HG03575 (cell line): ENCODE measurements at regions not wholly inside any gene's neighbourhood (a gene's known extent, or its start where the extent isn't known, plus 50 kb on each side); places are given as distances from the start of the nearest gene placed in this dataset.

Experiments used
- ATAC-seq: cut with Tn5 transposase; IDR thresholded peaks from one replicate; pipeline ENCODE4 v1.9.1; 2021; ENCODE audit not compliant: unreplicated experiment, insufficient number of reproducible peaks, low FRiP score; ENCODE audit errors: extremely low read depth

GRCh38 chr1:199308349-199308846 is 669.6 kb downstream of the PTPRC start:
- no peak for ATAC-seq

- no peak for ATAC-seq
Observed at GRCh38 chr1:199310708-199311107, 671.9 kb downstream of the PTPRC start.

GRCh38 chr1:199311478-199312262 is 672.8 kb downstream of the PTPRC start:
- ATAC-seq = no peak

- ATAC-seq = no peak
Observed at GRCh38 chr1:199312626-199313025, 673.8 kb downstream of the PTPRC start.

GRCh38 chr1:199313444-199313843 is 674.6 kb downstream of the PTPRC start:
- no peak for ATAC-seq

GRCh38 chr1:199319341-199319740 is 680.5 kb downstream of the PTPRC start:
- no peak for ATAC-seq

GRCh38 chr1:199322278-199322677 is 683.4 kb downstream of the PTPRC start:
- ATAC-seq = no peak

- ATAC-seq = no peak
Observed at GRCh38 chr1:199333180-199333579, 694.3 kb upstream of the NR5A2 start.

GRCh38 chr1:199335496-199335895 is 692.0 kb upstream of the NR5A2 start:
- no peak for ATAC-seq

GRCh38 chr1:199336745-199337640 is 690.5 kb upstream of the NR5A2 start:
- no peak for ATAC-seq

- ATAC-seq = no peak
Observed at GRCh38 chr1:199338760-199339159, 688.8 kb upstream of the NR5A2 start.

GRCh38 chr1:199352351-199352750 is 675.2 kb upstream of the NR5A2 start:
- ATAC-seq = no peak

- ATAC-seq = no peak
Observed at GRCh38 chr1:199353906-199354305, 673.6 kb upstream of the NR5A2 start.

GRCh38 chr1:199356561-199356960 is 670.9 kb upstream of the NR5A2 start:
- ATAC-seq = no peak

- ATAC-seq = no peak
Observed at GRCh38 chr1:199357599-199357998, 669.9 kb upstream of the NR5A2 start.

GRCh38 chr1:199362996-199363395 is 664.5 kb upstream of the NR5A2 start:
- ATAC-seq = no peak

GRCh38 chr1:199373139-199373538 is 654.4 kb upstream of the NR5A2 start:
- no peak for ATAC-seq

GRCh38 chr1:199377211-199377610 is 650.3 kb upstream of the NR5A2 start:
- ATAC-seq = no peak

GRCh38 chr1:199383793-199384192 is 643.7 kb upstream of the NR5A2 start:
- ATAC-seq = no peak

GRCh38 chr1:199394856-199395255 is 632.7 kb upstream of the NR5A2 start:
- no peak for ATAC-seq
